ENCODE measurements at regions not wholly inside any gene's neighbourhood (a gene's known extent, or its start where the extent isn't known, plus 50 kb on each side); places are given as distances from the start of the nearest gene placed in this dataset.

DNA sequence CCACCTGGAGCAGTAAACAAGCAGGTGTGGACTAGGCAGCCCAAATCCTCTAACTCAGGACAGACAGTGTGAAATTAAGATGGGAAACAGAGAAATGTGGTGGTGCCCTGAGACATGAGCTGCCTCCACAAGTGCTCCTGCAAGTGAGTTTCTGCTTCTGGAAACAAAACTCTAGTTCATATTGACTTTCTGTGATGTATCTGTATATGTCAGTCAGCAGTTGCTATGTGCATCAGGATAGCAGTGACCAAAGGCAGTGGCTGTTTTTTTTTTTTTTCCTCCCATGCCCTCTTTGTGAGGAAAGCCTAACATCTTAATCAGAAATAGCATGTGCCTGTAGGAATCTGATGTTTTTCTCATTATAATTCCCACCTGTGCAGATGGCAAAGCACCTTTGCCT lies 318.4 kb upstream of the SEMA6A start:
- TF ChIP-seq, protein P1, sequence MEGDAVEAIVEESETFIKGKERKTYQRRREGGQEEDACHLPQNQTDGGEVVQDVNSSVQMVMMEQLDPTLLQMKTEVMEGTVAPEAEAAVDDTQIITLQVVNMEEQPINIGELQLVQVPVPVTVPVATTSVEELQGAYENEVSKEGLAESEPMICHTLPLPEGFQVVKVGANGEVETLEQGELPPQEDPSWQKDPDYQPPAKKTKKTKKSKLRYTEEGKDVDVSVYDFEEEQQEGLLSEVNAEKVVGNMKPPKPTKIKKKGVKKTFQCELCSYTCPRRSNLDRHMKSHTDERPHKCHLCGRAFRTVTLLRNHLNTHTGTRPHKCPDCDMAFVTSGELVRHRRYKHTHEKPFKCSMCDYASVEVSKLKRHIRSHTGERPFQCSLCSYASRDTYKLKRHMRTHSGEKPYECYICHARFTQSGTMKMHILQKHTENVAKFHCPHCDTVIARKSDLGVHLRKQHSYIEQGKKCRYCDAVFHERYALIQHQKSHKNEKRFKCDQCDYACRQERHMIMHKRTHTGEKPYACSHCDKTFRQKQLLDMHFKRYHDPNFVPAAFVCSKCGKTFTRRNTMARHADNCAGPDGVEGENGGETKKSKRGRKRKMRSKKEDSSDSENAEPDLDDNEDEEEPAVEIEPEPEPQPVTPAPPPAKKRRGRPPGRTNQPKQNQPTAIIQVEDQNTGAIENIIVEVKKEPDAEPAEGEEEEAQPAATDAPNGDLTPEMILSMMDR (IDR thresholded peaks at IDR 0.05): no peak
- TF ChIP-seq, protein P2, sequence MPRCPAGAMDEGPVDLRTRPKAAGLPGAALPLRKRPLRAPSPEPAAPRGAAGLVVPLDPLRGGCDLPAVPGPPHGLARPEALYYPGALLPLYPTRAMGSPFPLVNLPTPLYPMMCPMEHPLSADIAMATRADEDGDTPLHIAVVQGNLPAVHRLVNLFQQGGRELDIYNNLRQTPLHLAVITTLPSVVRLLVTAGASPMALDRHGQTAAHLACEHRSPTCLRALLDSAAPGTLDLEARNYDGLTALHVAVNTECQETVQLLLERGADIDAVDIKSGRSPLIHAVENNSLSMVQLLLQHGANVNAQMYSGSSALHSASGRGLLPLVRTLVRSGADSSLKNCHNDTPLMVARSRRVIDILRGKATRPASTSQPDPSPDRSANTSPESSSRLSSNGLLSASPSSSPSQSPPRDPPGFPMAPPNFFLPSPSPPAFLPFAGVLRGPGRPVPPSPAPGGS (IDR thresholded peaks at IDR 0.05): no peak
- no peak for TF ChIP-seq CEBPB (IDR thresholded peaks at IDR 0.05)
- TF ChIP-seq, protein P3, sequence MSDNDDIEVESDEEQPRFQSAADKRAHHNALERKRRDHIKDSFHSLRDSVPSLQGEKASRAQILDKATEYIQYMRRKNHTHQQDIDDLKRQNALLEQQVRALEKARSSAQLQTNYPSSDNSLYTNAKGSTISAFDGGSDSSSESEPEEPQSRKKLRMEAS (IDR thresholded peaks at IDR 0.05): no peak
- TF ChIP-seq, protein P4, sequence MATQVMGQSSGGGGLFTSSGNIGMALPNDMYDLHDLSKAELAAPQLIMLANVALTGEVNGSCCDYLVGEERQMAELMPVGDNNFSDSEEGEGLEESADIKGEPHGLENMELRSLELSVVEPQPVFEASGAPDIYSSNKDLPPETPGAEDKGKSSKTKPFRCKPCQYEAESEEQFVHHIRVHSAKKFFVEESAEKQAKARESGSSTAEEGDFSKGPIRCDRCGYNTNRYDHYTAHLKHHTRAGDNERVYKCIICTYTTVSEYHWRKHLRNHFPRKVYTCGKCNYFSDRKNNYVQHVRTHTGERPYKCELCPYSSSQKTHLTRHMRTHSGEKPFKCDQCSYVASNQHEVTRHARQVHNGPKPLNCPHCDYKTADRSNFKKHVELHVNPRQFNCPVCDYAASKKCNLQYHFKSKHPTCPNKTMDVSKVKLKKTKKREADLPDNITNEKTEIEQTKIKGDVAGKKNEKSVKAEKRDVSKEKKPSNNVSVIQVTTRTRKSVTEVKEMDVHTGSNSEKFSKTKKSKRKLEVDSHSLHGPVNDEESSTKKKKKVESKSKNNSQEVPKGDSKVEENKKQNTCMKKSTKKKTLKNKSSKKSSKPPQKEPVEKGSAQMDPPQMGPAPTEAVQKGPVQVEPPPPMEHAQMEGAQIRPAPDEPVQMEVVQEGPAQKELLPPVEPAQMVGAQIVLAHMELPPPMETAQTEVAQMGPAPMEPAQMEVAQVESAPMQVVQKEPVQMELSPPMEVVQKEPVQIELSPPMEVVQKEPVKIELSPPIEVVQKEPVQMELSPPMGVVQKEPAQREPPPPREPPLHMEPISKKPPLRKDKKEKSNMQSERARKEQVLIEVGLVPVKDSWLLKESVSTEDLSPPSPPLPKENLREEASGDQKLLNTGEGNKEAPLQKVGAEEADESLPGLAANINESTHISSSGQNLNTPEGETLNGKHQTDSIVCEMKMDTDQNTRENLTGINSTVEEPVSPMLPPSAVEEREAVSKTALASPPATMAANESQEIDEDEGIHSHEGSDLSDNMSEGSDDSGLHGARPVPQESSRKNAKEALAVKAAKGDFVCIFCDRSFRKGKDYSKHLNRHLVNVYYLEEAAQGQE (IDR thresholded peaks at IDR 0.05): no peak
- no peak for TF ChIP-seq KDM1A (IDR thresholded peaks at IDR 0.05; ENCODE audit: low read depth)
- TF ChIP-seq EP300 (IDR thresholded peaks at IDR 0.05): no peak
- TF ChIP-seq RAD21 (conservative IDR thresholded peaks at IDR 0.05 in 1 of 2, IDR thresholded peaks at IDR 0.05 in 1 of 2): no peak
